Suprapubic skin (tissue), 4 donors: ENCODE measurements at regions not wholly inside any gene's neighbourhood (a gene's known extent, or its start where the extent isn't known, plus 50 kb on each side); places are given as distances from the start of the nearest gene placed in this dataset.

Source experiments
- DNase-seq, 2 donors: peaks; one replicate each; pipeline ENCODE4 v3.0.0-alpha.2; 2019; ENCODE audit warnings: low spot score in 2 of 2
- H3K27ac ChIP-seq: fragments of 200-600 bp; sonication (generic); one replicate; pipeline ENCODE4 v1.5.1; 2019
- H3K27me3 ChIP-seq: fragments of 200-600 bp; sonication (generic); one replicate; pipeline ENCODE4 v1.5.1; 2019
- H3K36me3 ChIP-seq: fragments of 200-600 bp; sonication (generic); one replicate; pipeline ENCODE4 v1.5.1; 2019
- H3K4me1 ChIP-seq: fragments of 200-600 bp; sonication (generic); one replicate; pipeline ENCODE4 v1.5.1; 2019
- H3K4me3 ChIP-seq: fragments of 200-600 bp; sonication (generic); one replicate; pipeline ENCODE4 v1.5.1; 2019; ENCODE audit warnings: mild to moderate bottlenecking
- H3K9me3 ChIP-seq: fragments of 200-600 bp; sonication (generic); one replicate; pipeline ENCODE4 v1.5.1; 2019
- EP300 ChIP-seq: sonication (generic); formaldehyde crosslinking; IDR thresholded peaks from one replicate; pipeline ENCODE4 v1.6.1; 2017; ENCODE audit warnings: antibody characterized with exemption
- POLR2A ChIP-seq, 2 donors: fragments of 450-650 bp; IDR thresholded peaks; one replicate each; pipeline ENCODE4 v1.6.1; 2017; ENCODE audit warnings: antibody characterized with exemption in 2 of 2, mild to moderate bottlenecking in 2 of 2, moderate library complexity in 2 of 2
- POLR2AphosphoS5 ChIP-seq, 3 donors: sonication (generic); formaldehyde crosslinking; IDR thresholded peaks; one replicate each; pipeline ENCODE4 v1.6.1; 2017; ENCODE audit warnings: antibody characterized with exemption in 3 of 3
- WGBS: methylation state at CpG from one replicate; pipeline ENCODE4 v1.1.5; 2018; 5-methylcytosine and 5-hydroxymethylcytosine counted together
- TF ChIP-seq, protein P1 (sequence below), 2 donors: fragments of 200-600 bp in 1 of 2; fragments of 450-650 bp in 1 of 2; sonication (generic) in 1 of 2; IDR thresholded peaks; one replicate each; pipeline ENCODE4 v1.5.1; 2016 to 2019; ENCODE audit warnings: antibody characterized with exemption in 2 of 2, mild to moderate bottlenecking in 1 of 2, moderate library complexity in 1 of 2

DNA sequence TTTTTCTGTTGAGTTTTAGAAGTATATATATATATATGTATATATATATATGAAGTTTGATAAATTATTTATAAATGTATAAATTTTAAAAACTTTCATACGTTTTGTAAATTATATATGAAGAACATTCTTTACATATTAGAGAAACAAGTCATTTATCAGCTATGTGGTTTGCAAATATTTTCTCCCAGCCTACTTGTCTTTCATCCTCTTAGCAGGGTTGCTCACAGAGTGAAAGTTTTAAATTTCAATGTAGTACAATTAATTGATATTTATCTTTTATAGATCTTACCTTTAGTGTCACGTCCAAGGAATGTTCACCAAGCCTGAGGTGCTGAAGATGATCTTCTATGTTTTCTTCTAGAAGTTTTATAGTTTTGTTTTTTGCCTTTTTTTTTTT is 78.3 kb upstream of the HS6ST1 start:
- no peak for DNase-seq
- TF ChIP-seq, protein P1, sequence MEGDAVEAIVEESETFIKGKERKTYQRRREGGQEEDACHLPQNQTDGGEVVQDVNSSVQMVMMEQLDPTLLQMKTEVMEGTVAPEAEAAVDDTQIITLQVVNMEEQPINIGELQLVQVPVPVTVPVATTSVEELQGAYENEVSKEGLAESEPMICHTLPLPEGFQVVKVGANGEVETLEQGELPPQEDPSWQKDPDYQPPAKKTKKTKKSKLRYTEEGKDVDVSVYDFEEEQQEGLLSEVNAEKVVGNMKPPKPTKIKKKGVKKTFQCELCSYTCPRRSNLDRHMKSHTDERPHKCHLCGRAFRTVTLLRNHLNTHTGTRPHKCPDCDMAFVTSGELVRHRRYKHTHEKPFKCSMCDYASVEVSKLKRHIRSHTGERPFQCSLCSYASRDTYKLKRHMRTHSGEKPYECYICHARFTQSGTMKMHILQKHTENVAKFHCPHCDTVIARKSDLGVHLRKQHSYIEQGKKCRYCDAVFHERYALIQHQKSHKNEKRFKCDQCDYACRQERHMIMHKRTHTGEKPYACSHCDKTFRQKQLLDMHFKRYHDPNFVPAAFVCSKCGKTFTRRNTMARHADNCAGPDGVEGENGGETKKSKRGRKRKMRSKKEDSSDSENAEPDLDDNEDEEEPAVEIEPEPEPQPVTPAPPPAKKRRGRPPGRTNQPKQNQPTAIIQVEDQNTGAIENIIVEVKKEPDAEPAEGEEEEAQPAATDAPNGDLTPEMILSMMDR (IDR thresholded peaks at IDR 0.05), result no peak
- TF ChIP-seq EP300 (no peak), POLR2A (IDR thresholded peaks at IDR 0.05) (no peak), POLR2AphosphoS5 (IDR thresholded peaks at IDR 0.05) (no peak)
- H3K27me3 ChIP-seq, result no peaks in the 10 kb centered on the region
- no peak overlapping the region for H3K4me3 ChIP-seq
- H3K27ac ChIP-seq, result no peak overlapping the region
- 55% methylated on average over 2 of the region's 2 CpGs for WGBS
- H3K9me3 ChIP-seq, result no peaks in the 10 kb centered on the region
- no peaks in the 10 kb centered on the region for H3K36me3 ChIP-seq
- H3K4me1 ChIP-seq, result peaks cover 12% of the 10 kb centered on the region

DNA sequence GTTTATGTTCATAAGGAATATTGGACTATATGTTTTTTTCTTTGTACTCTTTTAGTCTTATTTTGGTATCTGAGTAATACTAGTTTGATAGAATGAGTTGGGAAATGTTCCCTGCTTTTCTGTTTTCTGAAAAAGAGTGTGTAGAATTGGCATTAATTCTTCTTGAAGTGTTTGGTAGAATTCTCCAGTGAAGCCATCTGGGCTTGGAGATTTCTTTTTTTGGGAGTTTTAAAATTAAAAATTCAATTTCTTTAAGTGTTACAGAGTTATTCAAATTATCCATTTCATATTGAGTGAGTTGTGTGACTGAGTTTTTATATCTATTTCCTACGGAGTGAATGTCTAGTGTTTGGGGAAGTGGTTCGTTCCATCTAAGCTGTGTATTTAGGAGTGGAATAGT is 80.6 kb upstream of the HS6ST1 start:
- Histone ChIP-seq H3K4me3 (no peak overlapping the region), H3K27me3 (no peaks in the 10 kb centered on the region), H3K9me3 (no peaks in the 10 kb centered on the region), H3K4me1 (peaks cover 12% of the 10 kb centered on the region), H3K36me3 (no peaks in the 10 kb centered on the region), H3K27ac (no peak overlapping the region)
- no peak for DNase-seq
- TF ChIP-seq POLR2AphosphoS5 (IDR thresholded peaks at IDR 0.05), result no peak
- no peak for TF ChIP-seq POLR2A (IDR thresholded peaks at IDR 0.05)
- TF ChIP-seq, protein P1 (IDR thresholded peaks at IDR 0.05), result no peak
- TF ChIP-seq EP300, result no peak
- 90% methylated on average over 2 of the region's 2 CpGs for WGBS

DNA sequence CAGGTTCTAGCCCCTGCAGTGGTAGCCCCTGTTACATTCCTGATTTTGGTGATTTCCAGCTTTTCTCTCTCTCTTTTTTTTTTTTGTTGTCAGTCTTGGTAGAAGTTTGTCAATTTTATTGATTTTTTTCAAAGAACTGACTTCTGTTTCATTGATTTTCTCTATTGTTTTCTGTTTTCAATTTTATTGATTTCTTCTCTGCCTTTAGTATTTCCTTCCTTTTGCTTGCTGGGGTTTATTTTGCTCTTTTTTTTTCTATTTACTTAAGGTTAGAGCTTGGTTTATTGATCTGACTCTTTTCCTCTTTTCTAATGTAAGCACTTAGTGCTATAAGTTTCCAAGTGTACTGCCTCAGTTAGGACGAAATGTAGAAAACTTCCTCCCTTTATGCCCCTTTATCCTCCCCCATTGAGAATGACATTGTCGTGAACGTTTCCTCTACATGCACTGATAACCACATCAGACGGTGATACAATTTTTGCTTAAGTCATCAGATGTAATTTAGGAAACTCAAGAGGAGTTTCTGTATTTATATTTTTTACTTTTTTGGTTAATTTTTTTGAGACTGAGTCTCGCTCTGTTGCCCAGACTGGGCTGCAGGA is 81.1 kb upstream of the HS6ST1 start:
- no peaks in the 10 kb centered on the region for H3K36me3 ChIP-seq
- no peaks in the 10 kb centered on the region for H3K27me3 ChIP-seq
- no peak overlapping the region for H3K4me3 ChIP-seq
- no peak overlapping the region for H3K27ac ChIP-seq
- no peaks in the 10 kb centered on the region for H3K9me3 ChIP-seq
- TF ChIP-seq EP300, result no peak
- no peak for TF ChIP-seq POLR2AphosphoS5 (IDR thresholded peaks at IDR 0.05)
- no peak for TF ChIP-seq POLR2A (IDR thresholded peaks at IDR 0.05)
- TF ChIP-seq, protein P1 (IDR thresholded peaks at IDR 0.05), result no peak
- DNase-seq, result no peak
- H3K4me1 ChIP-seq, result peaks cover 12% of the 10 kb centered on the region
- WGBS, result 76% methylated on average over 5 of the region's 5 CpGs

DNA sequence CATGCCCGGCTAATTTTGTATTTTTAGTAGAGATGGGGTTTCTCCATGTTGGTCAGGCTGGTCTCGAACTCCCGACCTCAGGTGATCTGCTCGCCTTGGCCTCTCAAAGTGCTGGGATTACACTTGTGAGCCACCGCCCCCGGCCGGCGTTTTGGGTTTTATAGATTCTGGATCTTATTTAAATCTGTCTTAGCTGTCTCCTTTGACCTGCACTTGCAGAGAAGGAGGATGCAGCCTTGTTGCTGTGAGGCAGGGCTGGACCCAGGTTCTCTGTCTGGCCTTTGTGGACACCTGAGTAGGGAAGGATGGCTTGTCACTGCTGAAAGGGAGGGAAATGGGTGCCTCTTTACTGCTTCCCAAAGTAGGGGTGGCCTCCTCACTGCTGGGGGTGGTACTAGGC is 83.0 kb upstream of the HS6ST1 start:
- TF ChIP-seq POLR2A (IDR thresholded peaks at IDR 0.05) (no peak), POLR2AphosphoS5 (IDR thresholded peaks at IDR 0.05) (no peak), EP300 (no peak)
- TF ChIP-seq, protein P1 (IDR thresholded peaks at IDR 0.05), result no peak
- Histone ChIP-seq H3K27me3 (no peaks in the 10 kb centered on the region), H3K4me1 (peaks cover under 1% of the 10 kb centered on the region), H3K27ac (no peak overlapping the region), H3K9me3 (no peaks in the 10 kb centered on the region), H3K36me3 (no peaks in the 10 kb centered on the region), H3K4me3 (no peak overlapping the region)
- 100% methylated on average over 8 of the region's 8 CpGs for WGBS
- peak; percentile 27 to 54 for DNase-seq

DNA sequence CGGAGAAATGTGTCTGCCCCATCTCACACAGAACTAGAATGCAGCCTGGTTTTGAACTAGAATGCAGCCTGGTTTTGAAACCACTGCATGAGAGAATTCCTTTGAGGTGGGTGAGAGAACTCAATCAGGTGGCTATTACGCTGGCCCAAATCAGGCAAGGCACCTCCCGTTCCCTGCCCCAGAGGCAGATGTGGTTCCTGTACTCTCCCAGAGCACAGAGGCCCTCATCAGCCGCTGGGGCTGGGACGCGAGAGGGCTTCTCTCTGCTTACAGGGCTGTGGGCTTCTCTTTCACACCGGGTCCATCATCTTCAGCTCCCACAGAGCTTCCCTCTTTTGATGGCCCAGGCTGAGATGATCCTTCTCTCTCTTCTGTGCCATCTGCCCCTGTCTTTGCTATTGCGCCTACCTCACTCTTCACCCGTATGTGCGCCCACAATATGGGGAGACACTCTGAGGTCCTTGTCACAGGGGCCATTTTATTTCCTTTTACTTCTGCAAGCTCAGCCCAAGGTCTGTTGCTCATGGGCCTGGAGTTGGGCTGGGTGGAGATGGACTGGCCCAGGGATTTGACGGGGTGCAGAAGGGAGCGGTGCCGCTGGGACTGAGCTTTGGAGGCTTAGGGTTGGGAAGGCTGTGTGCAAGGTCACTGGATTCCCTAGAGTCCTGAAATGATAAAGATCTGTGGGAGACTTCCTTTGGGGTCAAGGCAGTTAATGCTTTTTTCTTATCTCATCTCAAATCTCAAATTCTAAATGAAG is 84.4 kb upstream of the HS6ST1 start:
- H3K27me3 ChIP-seq, result no peaks in the 10 kb centered on the region
- TF ChIP-seq EP300 (no peak), POLR2AphosphoS5 (IDR thresholded peaks at IDR 0.05) (no peak), POLR2A (IDR thresholded peaks at IDR 0.05) (no peak)
- TF ChIP-seq, protein P1 (IDR thresholded peaks at IDR 0.05), result no peak
- no peaks in the 10 kb centered on the region for H3K36me3 ChIP-seq
- H3K9me3 ChIP-seq, result no peaks in the 10 kb centered on the region
- H3K27ac ChIP-seq, result no peak overlapping the region
- 80% methylated on average over 11 of the region's 13 CpGs for WGBS
- peak; percentile 24 to 61 for DNase-seq
- no peak overlapping the region for H3K4me3 ChIP-seq
- H3K4me1 ChIP-seq, result peaks cover 5% of the 10 kb centered on the region
